ENCODE measurements at regions not wholly inside any gene's neighbourhood (a gene's known extent, or its start where the extent isn't known, plus 50 kb on each side); places are given as distances from the start of the nearest gene placed in this dataset.

- no peak for TF ChIP-seq CTCF (optimal IDR thresholded peaks at IDR 0.05 in 1 of 3, IDR thresholded peaks at IDR 0.05 in 1 of 3, conservative IDR thresholded peaks at IDR 0.05 in 1 of 3; ENCODE audit: extremely low read depth in 1 of 3, insufficient read depth in 2 of 3, low read length in 3 of 3)
- no peak for TF ChIP-seq EZH2 (IDR thresholded peaks at IDR 0.05; ENCODE audit: low read length)
Observed at GRCh38 chrX:39443240-39443639, 642.0 kb downstream of the MID1IP1 start.

All from keratinocyte (primary cell).